GM12891 (cell line): ENCODE measurements at regions not wholly inside any gene's neighbourhood (a gene's known extent, or its start where the extent isn't known, plus 50 kb on each side); places are given as distances from the start of the nearest gene placed in this dataset.

ENCODE experiments used
- POLR2AphosphoS5 ChIP-seq: IDR thresholded peaks from 2 replicates; pipeline ENCODE4 v1.6.1; 2011; ENCODE audit warnings: low read depth, low read length, control low read depth
- TAF1 ChIP-seq: IDR thresholded peaks from 2 replicates; pipeline ENCODE4 v1.6.1; 2011; ENCODE audit warnings: low read depth, low read length, control low read depth

GRCh38 chrX:8242431-8243020 is 71.5 kb upstream of the VCX2 start:
- TF ChIP-seq POLR2AphosphoS5 (no peak), TAF1 (no peak)
